ENCODE measurements at regions not wholly inside any gene's neighbourhood (a gene's known extent, or its start where the extent isn't known, plus 50 kb on each side); places are given as distances from the start of the nearest gene placed in this dataset.

DNA sequence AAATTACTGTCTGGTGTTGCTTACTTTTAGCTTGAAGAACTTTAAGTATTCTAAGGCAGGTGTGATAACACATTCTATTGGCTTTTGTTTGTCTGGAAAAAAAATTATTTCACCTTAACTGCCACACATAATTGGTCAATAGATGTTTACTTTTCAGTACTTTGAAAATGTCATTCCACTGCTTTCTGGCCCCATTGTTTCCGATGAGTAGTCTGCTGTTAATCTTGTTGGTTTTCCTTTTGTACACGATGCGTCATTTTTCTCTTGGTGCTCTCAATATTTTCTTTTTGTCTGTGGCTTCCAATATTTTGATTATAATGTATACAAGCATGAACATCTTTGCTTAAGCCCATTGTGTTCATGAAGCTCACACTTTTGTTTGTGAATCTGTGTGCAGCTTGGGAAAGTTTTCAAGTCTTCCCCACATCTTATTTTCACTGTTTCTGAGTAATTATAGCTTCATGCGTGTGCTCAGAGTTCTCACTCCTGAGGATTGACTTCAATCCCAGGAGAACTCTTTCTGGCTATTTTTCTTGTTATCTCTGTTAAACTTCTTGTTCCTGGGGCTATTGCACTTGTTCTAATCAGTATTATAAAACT is 664.7 kb downstream of the IGSF11 start:
- H3K36me3 ChIP-seq (ENCODE audit: control insufficient read depth in 2 of 3, insufficient read depth in 3 of 3, low read length in 3 of 3) = no peaks in the 10 kb centered on the region
- peaks cover 0 to 11% (median 3%) of the 10 kb centered on the region in 3 donors for H3K9me3 ChIP-seq (ENCODE audit: control insufficient read depth in 2 of 3, insufficient read depth in 1 of 3, low read length in 3 of 3)
- H3K9ac ChIP-seq (ENCODE audit: low read length in 3 of 3) = no peak overlapping the region
- no peak overlapping the region for H3K4me3 ChIP-seq (ENCODE audit: low read length in 3 of 3)
- FAIRE-seq = no peak
- TF ChIP-seq, protein P1, sequence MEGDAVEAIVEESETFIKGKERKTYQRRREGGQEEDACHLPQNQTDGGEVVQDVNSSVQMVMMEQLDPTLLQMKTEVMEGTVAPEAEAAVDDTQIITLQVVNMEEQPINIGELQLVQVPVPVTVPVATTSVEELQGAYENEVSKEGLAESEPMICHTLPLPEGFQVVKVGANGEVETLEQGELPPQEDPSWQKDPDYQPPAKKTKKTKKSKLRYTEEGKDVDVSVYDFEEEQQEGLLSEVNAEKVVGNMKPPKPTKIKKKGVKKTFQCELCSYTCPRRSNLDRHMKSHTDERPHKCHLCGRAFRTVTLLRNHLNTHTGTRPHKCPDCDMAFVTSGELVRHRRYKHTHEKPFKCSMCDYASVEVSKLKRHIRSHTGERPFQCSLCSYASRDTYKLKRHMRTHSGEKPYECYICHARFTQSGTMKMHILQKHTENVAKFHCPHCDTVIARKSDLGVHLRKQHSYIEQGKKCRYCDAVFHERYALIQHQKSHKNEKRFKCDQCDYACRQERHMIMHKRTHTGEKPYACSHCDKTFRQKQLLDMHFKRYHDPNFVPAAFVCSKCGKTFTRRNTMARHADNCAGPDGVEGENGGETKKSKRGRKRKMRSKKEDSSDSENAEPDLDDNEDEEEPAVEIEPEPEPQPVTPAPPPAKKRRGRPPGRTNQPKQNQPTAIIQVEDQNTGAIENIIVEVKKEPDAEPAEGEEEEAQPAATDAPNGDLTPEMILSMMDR (IDR thresholded peaks at IDR 0.05; ENCODE audit: borderline replicate concordance, extremely low read depth, insufficient read depth) = no peak
- H3K27ac ChIP-seq (ENCODE audit: low read depth in 2 of 2, low read length in 2 of 2) = no peak overlapping the region
- DNase-seq = no peak
- no peaks in the 10 kb centered on the region for H3K4me1 ChIP-seq (ENCODE audit: control insufficient read depth in 2 of 3, insufficient read depth in 2 of 3, low read depth in 1 of 3, low read length in 3 of 3)
- intact Hi-C loops (cut with DNase I) = no loop called here
- no peaks in the 10 kb centered on the region for H3K27me3 ChIP-seq (ENCODE audit: control insufficient read depth, insufficient read depth, low read length)

DNA sequence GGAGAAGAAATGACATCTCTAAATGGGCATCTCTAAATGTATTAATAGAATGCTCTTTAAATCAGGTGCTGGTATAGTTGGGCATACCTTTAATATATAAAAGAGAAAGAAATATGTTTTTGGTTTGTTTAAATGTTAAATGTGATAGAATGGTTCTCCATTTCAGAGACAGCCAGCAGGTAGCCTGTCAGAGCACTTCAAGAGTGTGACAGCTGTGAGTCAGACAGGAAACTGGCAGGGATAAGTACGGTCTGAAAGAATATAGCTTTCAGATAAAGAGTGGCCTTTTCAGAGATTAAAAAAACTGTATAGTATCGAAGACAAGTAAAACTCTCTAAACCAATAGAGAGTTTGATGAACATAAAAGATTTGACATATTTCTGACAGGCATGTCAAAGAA is 654.1 kb downstream of the IGSF11 start:
- no peaks in the 10 kb centered on the region for H3K9me3 ChIP-seq (ENCODE audit: control insufficient read depth in 2 of 3, insufficient read depth in 1 of 3, low read length in 3 of 3)
- TF ChIP-seq, protein P1 (IDR thresholded peaks at IDR 0.05; ENCODE audit: borderline replicate concordance, extremely low read depth, insufficient read depth) = no peak
- FAIRE-seq (no peak), DNase-seq (no peak)
- H3K36me3 ChIP-seq (ENCODE audit: control insufficient read depth in 2 of 3, insufficient read depth in 3 of 3, low read length in 3 of 3) = no peaks in the 10 kb centered on the region
- no peak overlapping the region for H3K9ac ChIP-seq (ENCODE audit: low read length in 3 of 3)
- H3K27me3 ChIP-seq (ENCODE audit: control insufficient read depth, insufficient read depth, low read length) = no peaks in the 10 kb centered on the region
- H3K27ac ChIP-seq (ENCODE audit: low read depth in 2 of 2, low read length in 2 of 2) = no peak overlapping the region
- H3K4me3 ChIP-seq (ENCODE audit: low read length in 3 of 3) = no peak overlapping the region
- no peaks in the 10 kb centered on the region for H3K4me1 ChIP-seq (ENCODE audit: control insufficient read depth in 2 of 3, insufficient read depth in 2 of 3, low read depth in 1 of 3, low read length in 3 of 3)
- intact Hi-C loops (cut with DNase I) = no loop called here

DNA sequence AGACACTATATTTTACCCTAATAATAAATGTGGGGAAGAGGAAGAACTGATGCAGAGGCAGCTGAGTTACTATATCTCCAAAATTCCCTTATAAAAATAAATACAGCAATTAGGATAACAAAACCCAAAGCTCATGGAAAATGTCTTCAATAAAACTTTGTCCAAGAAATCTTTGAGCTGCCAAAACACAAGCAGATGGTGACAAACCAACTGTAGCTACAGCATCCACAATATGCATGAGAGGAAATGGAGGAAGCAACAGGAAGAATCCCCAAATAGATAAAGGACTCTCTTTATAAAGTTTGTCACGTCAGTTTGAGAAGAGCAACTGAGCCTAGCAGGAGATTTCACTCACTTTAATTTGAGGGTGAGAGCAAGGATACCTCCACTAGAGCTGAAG is 638.2 kb downstream of the IGSF11 start:
- intact Hi-C loops (cut with DNase I) = no loop called here
- no peak for DNase-seq
- Histone ChIP-seq H3K9ac (ENCODE audit: low read length in 3 of 3) (no peak overlapping the region), H3K4me3 (ENCODE audit: low read length in 3 of 3) (no peak overlapping the region), H3K27ac (ENCODE audit: low read depth in 2 of 2, low read length in 2 of 2) (no peak overlapping the region), H3K4me1 (ENCODE audit: control insufficient read depth in 2 of 3, insufficient read depth in 2 of 3, low read depth in 1 of 3, low read length in 3 of 3) (no peaks in the 10 kb centered on the region), H3K36me3 (ENCODE audit: control insufficient read depth in 2 of 3, insufficient read depth in 3 of 3, low read length in 3 of 3) (no peaks in the 10 kb centered on the region), H3K27me3 (ENCODE audit: control insufficient read depth, insufficient read depth, low read length) (no peaks in the 10 kb centered on the region), H3K9me3 (ENCODE audit: control insufficient read depth in 2 of 3, insufficient read depth in 1 of 3, low read length in 3 of 3) (no peaks in the 10 kb centered on the region)
- TF ChIP-seq, protein P1 (IDR thresholded peaks at IDR 0.05; ENCODE audit: borderline replicate concordance, extremely low read depth, insufficient read depth) = no peak
- no peak for FAIRE-seq

DNA sequence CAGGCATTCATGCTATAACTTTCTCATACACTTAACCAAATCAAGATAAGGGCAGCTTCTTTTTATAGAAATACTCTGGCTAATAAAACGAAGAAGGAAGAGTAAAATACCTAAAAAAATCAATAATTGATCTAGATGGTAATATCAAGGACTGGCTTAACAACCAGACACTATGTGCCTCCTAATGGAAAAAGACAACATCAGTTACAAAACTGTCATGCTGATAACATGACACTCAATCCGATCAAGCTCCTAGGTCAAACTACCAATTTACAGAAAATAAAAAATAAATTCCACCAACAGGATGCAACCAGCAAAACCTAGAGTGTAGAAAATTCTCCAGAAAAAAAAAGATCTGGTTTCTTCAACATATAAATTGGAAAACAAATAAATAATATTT is 634.6 kb downstream of the IGSF11 start:
- H3K9ac ChIP-seq (ENCODE audit: low read length in 3 of 3) = no peak overlapping the region
- no peaks in the 10 kb centered on the region for H3K9me3 ChIP-seq (ENCODE audit: control insufficient read depth in 2 of 3, insufficient read depth in 1 of 3, low read length in 3 of 3)
- H3K27me3 ChIP-seq (ENCODE audit: control insufficient read depth, insufficient read depth, low read length) = no peaks in the 10 kb centered on the region
- H3K36me3 ChIP-seq (ENCODE audit: control insufficient read depth in 2 of 3, insufficient read depth in 3 of 3, low read length in 3 of 3) = no peaks in the 10 kb centered on the region
- no peaks in the 10 kb centered on the region for H3K4me1 ChIP-seq (ENCODE audit: control insufficient read depth in 2 of 3, insufficient read depth in 2 of 3, low read depth in 1 of 3, low read length in 3 of 3)
- DNase-seq (no peak), FAIRE-seq (no peak)
- no peak overlapping the region for H3K27ac ChIP-seq (ENCODE audit: low read depth in 2 of 2, low read length in 2 of 2)
- intact Hi-C loops (cut with DNase I) = no loop called here
- TF ChIP-seq, protein P1 (IDR thresholded peaks at IDR 0.05; ENCODE audit: borderline replicate concordance, extremely low read depth, insufficient read depth) = no peak
- no peak overlapping the region for H3K4me3 ChIP-seq (ENCODE audit: low read length in 3 of 3)

Data from kidney (tissue), 13 donors.